ENCODE measurements at regions not wholly inside any gene's neighbourhood (a gene's known extent, or its start where the extent isn't known, plus 50 kb on each side); places are given as distances from the start of the nearest gene placed in this dataset.

- ATAC-seq: no peak
These were observed 253.2 kb upstream of the COL3A1 start for GRCh38 chr2:188720811-188721605.

DNA sequence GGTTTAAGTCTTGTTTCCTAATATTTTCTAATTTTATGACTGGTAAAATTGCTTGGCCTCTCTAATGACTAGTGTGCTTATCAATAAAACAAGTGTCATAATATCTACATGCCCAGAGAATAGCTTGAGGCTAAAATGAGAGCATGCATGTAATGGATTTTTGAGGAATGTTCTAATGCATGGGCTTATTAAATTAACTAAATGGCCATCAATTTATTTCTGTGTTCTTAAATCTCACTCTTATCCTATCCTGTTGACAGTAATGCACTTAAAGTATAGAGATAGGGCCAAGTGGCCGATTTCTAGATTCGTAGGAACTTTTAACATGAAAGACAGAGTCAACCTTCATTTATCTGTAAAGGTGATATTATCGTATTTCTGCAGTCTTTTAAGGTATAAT, 252.4 kb upstream of the COL3A1 start:
- no peak for ATAC-seq

DNA sequence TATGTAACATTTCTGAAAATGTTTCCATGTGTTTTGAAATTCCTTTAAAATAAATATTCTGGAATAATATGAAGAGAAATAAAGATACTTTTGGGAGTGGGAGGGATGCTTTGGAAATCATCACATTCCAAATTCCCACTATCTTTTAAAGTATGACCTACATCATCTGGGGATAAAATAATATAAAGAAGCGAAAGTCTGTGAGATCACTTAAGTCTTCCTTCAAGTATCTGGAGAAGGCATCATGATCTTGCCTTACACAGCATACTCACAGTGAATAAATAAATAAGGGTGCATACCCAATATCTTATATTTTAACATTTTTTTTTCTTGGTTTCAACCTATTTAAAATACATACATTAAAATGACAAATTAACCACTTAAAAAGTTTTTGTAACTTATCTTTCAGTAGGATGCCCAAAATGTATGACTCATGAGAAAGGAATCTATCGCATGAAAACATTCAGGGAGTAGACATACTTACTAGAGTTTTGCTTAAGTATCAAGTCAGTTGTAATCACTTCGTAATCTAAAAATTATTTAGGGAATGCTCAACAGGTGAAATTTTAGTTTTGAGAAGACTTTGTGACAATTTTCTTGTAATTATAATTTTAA, 248.3 kb upstream of the COL3A1 start:
- no peak for ATAC-seq

- ATAC-seq: no peak
These were observed 247.4 kb upstream of the COL3A1 start for GRCh38 chr2:188726626-188727247.

GRCh38 chr2:188727846-188728245, 246.3 kb upstream of the COL3A1 start:
- no peak for ATAC-seq

GRCh38 chr2:188734691-188735090, 239.5 kb upstream of the COL3A1 start:
- ATAC-seq: no peak

GRCh38 chr2:188746727-188747126, 227.4 kb upstream of the COL3A1 start:
- ATAC-seq: no peak

DNA sequence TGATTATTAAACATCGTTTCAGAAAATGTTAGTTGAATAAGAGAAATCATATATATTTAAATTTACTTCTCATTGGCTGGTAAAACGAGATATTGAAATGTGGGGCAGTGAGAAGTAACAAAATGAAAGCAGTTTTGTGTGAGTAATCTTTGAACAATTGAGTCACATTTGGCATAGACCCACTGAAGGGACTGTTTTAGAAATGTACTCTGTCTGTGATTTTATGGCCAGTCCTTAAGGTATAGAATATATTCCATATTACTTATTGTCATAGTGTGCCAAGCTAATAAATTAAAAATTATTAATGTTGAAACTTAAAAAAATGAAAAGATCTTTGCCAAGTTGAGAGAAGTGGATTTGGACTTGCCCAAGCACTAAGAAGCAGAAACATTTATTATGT, 222.4 kb upstream of the COL3A1 start:
- no peak for ATAC-seq

DNA sequence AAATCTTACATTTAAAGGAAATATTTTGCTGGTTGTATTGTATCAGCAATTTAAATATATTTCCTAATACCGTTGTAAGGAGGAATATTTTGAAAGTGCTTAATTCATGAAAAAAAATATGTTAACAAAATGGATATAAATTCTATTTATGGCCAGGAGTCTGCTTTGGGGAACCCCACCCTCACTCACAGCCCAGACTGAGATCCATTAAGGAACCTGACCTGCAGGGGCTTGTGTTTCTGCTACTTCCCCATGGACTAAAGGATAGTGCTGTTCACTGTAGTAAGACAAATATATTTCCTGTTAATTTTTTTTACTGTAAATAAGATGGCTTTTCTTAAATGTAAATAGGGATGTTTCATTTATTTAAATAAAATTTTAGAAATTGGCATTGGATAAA, 221.9 kb upstream of the COL3A1 start:
- no peak for ATAC-seq

DNA sequence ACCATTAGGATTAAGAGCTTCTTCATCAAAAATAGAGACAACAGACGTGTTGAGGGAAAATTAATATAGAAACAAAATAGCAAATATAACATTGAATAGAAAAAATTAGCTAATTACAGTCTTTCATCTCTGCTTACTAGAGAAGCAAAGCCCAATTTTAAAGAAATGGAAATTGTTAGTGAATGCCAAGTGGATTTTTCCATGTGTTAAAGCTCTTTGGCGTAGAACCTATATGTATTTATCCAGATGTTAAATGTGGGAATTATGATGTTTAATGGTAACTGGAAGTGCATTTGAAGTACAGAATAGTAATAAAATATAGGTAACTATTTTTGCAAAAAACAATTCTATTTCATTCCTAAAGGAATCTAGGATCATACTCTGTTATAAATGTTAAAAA, 212.0 kb upstream of the COL3A1 start:
- ATAC-seq: no peak

DNA sequence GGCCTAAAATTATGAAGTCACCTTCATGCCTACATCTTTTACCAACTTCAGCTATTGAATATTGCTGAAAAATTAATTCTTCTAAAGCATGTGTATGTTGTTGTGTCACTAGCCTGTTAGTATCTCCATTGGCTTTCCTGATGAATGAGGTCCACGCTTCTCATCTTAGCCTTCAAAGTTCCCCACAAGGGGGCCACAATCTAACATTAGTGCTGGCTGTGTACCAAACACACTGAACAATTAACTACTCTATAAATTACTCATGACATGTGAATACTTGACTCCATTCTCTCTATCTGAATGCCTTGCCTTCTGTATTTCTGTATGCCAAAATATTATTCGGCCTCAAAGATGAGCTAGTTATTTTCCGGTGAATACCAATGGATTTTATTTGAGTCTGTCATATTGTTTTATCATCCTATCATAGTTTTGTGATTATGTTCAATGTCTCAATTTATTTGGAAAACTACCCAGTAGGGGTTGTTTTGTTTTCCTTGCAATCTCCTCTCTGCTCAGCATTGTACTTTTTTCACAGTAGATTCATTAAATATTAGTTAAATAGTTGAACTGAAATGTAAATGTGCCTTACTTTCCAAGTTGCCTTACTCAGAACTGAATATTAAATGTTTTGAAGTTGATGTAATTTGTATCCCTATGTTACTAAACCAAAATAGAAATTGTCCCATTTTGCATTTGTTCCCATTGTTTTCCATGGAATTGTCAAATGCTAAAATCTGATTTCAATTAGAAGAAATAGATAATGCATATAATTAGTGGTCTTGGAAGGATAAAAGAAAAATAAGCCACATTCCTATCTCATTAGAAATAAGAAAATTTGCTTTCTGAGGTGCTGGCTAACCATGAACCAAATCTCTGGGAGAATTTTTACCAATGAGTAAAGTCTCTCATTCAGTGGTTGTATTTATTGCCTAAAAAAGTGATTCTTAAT, 208.4 kb upstream of the COL3A1 start:
- ATAC-seq: no peak

GRCh38 chr2:188766471-188766856, 207.7 kb upstream of the COL3A1 start:
- no peak for ATAC-seq

GRCh38 chr2:188767176-188767575, 207.0 kb upstream of the COL3A1 start:
- no peak for ATAC-seq

DNA sequence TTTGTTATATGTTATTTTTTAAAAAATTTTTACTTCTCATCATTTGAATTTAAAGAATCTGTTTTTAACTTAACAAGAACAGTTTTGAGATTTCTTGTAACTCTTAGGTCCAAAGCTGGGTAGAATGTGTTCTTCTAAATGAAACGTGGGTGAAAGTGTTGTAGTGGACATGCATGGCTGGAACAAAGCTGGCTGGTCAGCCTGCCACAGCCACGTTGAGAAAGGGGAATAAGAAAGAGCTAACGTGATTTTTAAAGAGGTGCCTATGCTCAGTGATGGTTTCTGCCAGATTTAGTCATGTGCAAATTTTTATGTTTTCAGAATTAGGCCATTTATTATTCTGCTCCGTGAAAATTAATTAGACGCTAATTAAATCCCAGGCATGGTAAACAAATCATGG, 203.9 kb upstream of the COL3A1 start:
- no peak for ATAC-seq

- peak; percentile 59 for ATAC-seq
These were observed 201.1 kb upstream of the COL3A1 start for GRCh38 chr2:188773075-188773474.

DNA sequence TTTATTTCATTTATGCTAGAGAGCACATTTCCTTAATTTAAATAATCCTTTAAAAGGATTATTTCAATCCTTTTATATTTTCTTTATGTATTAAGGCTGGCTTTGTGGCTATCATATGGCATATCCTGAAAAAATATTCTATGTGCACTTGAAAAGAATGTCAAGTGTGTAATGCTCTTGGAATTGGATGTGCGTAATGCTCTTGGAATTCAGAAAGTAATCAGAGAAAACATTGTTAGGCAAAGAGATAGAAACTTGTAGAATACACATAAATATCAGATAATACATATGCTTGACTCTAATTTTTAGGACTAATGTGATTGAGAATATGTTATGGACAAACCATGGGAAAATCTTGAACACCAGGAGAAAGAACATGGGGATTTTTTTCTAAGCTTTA, 197.5 kb upstream of the COL3A1 start:
- ATAC-seq: no peak

DNA sequence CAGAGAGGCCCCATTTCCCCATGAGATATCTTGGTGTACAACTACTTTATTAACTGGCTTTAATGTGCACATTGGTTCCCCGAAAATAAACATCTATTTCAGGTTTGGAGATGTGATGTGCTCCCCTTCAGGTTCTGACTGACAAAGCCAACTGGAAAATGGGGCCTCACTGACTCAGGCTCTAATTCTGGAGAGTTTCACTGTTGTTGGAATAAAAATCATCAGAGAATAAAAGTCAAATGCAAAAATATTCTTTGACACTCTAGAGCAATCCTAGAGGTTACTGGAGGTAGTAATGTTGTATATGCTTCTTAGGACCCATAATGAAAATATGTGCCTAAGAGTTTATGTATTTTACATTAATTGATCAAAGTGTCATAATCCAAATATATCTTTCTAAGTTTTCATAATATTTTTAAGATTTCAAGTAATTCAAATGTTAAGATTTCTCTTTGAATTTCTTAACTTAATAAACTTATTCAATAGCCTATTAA, 189.9 kb upstream of the COL3A1 start:
- no peak for ATAC-seq

GRCh38 chr2:188785061-188785460, 189.1 kb upstream of the COL3A1 start:
- no peak for ATAC-seq

GRCh38 chr2:188785490-188785889, 188.7 kb upstream of the COL3A1 start:
- peak; percentile 42 for ATAC-seq

DNA sequence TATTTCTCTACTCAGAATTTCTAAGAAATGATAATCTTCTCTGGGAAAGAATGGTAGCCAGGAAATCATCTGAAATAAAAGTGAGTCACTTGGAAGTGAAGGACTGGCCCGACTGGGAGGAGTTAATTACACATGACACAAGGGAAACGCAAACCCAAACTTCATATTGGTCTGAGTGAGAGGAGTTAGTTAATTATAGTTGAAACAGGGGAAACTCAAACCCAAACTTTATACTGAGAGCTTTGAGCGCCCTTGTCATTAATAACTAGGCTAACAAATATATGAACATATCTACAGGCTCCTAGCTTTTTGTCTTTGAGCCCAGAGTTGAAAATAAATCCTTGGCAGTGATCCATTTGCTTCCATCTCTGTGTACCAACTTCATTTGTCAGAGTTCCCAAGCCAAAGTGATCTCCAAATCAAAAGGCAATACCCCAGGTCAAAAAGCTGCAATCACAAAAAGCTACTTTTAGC, 187.8 kb upstream of the COL3A1 start:
- peak; percentile 76 for ATAC-seq

GRCh38 chr2:188787021-188787657, 187.0 kb upstream of the COL3A1 start:
- ATAC-seq: no peak

DNA sequence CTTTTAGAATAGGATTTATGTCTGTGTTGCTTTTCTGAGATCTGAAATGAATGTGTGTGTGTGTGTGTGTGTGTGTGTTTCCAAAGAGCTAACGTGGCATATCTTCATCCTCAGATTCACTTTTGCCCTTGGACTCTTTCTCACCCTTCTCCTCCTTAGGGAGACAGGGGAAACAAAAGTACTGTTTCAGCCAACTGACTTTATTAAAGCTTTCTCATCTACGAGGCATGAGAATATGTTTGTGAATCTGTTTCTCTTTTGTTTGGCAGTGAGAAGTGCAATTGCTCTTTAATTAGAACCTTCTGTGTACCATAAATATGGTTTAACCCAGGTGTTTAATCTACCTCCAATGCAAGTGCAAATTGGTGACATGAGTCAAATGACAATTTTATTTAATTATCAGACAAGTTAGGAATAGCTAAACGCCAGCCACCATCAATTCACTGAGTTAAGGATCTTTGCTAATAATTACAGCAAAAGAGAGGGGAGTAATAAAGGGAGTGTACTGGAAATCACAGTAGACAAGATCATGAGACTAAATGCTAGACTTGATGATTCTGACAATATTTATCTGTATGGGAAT, 186.4 kb upstream of the COL3A1 start:
- ATAC-seq: no peak
